GM12878 (cell line): ENCODE measurements at regions not wholly inside any gene's neighbourhood (a gene's known extent, or its start where the extent isn't known, plus 50 kb on each side); places are given as distances from the start of the nearest gene placed in this dataset.

Experiments used
- ATAC-seq: fragments of 200-7000 bp; cut with Tn5 transposase; 3 replicates; pipeline ENCODE4 v1.9.1; 2020; ENCODE audit warnings: mild to moderate bottlenecking, moderate library complexity
- BruUV-seq: library from RNA; stranded (reverse); fragments of 400-500 nt; replicated peaks from 2 replicates; lab custom pipeline; 2021; lab: Mats Ljungman, UMichigan
- CTCF ChIA-PET: fragments of 300-600 bp; sonication (Branson Sonifier 250); formaldehyde crosslinking; extraction: SDS; loops from one replicate; lab custom pipeline; 2021; ENCODE audit warnings: inconsistent platforms; lab: Yijun Ruan, JAX
- POLR2A ChIA-PET: fragments of 350-600 bp; formaldehyde crosslinking; extraction: SDS; loops from one replicate; lab custom pipeline; 2021; ENCODE audit warnings: inconsistent platforms; lab: Charles Lee
- RAD21 ChIA-PET: fragments of 300-600 bp; sonication (Branson Sonifier 250); formaldehyde crosslinking; loops from one replicate; lab custom pipeline; 2023; ENCODE audit warnings: antibody characterized with exemption; ENCODE audit not compliant: unreplicated experiment; lab: Charles Lee
- SMC1A ChIA-PET: fragments of 300-600 bp; sonication (Branson Sonifier 250); formaldehyde crosslinking; loops from one replicate; lab custom pipeline; 2023; ENCODE audit not compliant: unreplicated experiment, uncharacterized antibody; lab: Charles Lee
- DNase-seq: peaks from one replicate; pipeline ENCODE4 v3.0.0-alpha.2; 2011; ENCODE audit warnings: low read depth, low spot score
- FAIRE-seq: peaks from 3 replicates; lab custom pipeline; 2011; peaks lifted over from hg19 to GRCh38; lab: Jason Lieb, UNC
- H2AFZ ChIP-seq: 2 replicates; pipeline ENCODE4 v1.6.0; 2011; ENCODE audit warnings: low read depth, low read length, control low read depth; ENCODE audit not compliant: control insufficient read depth
- H3K27ac ChIP-seq: 2 replicates; pipeline ENCODE4 v1.5.1; 2011; ENCODE audit warnings: control low read depth; ENCODE audit not compliant: control insufficient read depth, insufficient read depth
- H3K27me3 ChIP-seq, 2 experiments: replicated peaks in 1 of 2; 2 replicates each; pipeline versions ENCODE4 v1.6.0 to v1.6.1; 2011; ENCODE audit warnings: low read length in 1 of 2; ENCODE audit not compliant: control insufficient read depth in 2 of 2, insufficient read depth in 2 of 2
- H3K36me3 ChIP-seq, 2 experiments: 2 replicates each; pipeline ENCODE4 v1.5.1; 2011; ENCODE audit warnings: low read length in 1 of 2; ENCODE audit not compliant: control insufficient read depth in 2 of 2, insufficient read depth in 2 of 2
- H3K4me1 ChIP-seq: 2 replicates; pipeline ENCODE4 v1.6.1; 2011; ENCODE audit warnings: mild to moderate bottlenecking, low read length, moderate library complexity, mixed read lengths; ENCODE audit not compliant: control insufficient read depth, insufficient read depth
- H3K4me2 ChIP-seq: 2 replicates; pipeline ENCODE4 v1.6.0; 2011; ENCODE audit warnings: control low read depth; ENCODE audit not compliant: control insufficient read depth, insufficient read depth
- H3K4me3 ChIP-seq: fragments of 200-600 bp; sonication (generic); 2 replicates; pipeline ENCODE4 v1.5.1; 2016
- H3K79me2 ChIP-seq: 2 replicates; pipeline ENCODE4 v1.6.0; 2011; ENCODE audit warnings: low read length; ENCODE audit not compliant: control insufficient read depth, insufficient read depth
- H3K9ac ChIP-seq: 2 replicates; pipeline ENCODE4 v1.8.0; 2011; ENCODE audit warnings: low read length, control low read depth, mixed read lengths; ENCODE audit not compliant: control insufficient read depth, insufficient read depth
- H3K9me3 ChIP-seq: replicated peaks from 3 replicates; pipeline ENCODE4 v1.5.1; 2011; ENCODE audit warnings: mild to moderate bottlenecking, low read length; ENCODE audit not compliant: control insufficient read depth, insufficient read depth
- H4K20me1 ChIP-seq: 2 replicates; pipeline ENCODE4 v1.6.0; 2011; ENCODE audit not compliant: control insufficient read depth, insufficient read depth
- ASH2L ChIP-seq: fragments of 300-600, 200-600 bp; sonication (generic); IDR thresholded peaks from 2 replicates; pipeline ENCODE4 v1.6.1; 2017; ENCODE audit warnings: low read depth, mild to moderate bottlenecking, borderline replicate concordance
- CBX3 ChIP-seq: fragments of 200-600 bp; sonication (generic); IDR thresholded peaks from 2 replicates; pipeline ENCODE4 v1.6.1; 2016; ENCODE audit warnings: low read depth, borderline replicate concordance
- CEBPZ ChIP-seq: fragments of 150-350 bp; IDR thresholded peaks from 2 replicates; pipeline ENCODE4 v1.6.1; 2016; ENCODE audit warnings: low read depth, low read length
- DPF2 ChIP-seq: fragments of 450-650 bp; IDR thresholded peaks from 2 replicates; pipeline ENCODE4 v1.6.1; 2017; ENCODE audit warnings: mild to moderate bottlenecking
- ETV6 ChIP-seq, 2 experiments: fragments of 450-650 bp in 1 of 2; IDR thresholded peaks in 1 of 2; conservative IDR thresholded peaks in 1 of 2; 2 replicates each; pipeline ENCODE4 v1.6.1; 2014; ENCODE audit warnings: antibody characterized with exemption in 1 of 2, borderline replicate concordance in 1 of 2, low read depth in 1 of 2, mild to moderate bottlenecking in 1 of 2, moderate library complexity in 1 of 2
- FOXK2 ChIP-seq: fragments of 450-650 bp; IDR thresholded peaks from 2 replicates; pipeline ENCODE4 v1.6.1; 2017; ENCODE audit warnings: mild to moderate bottlenecking, moderate library complexity
- FOXM1 ChIP-seq: IDR thresholded peaks from 2 replicates; pipeline ENCODE4 v1.6.1; 2012; ENCODE audit warnings: low read depth, mild to moderate bottlenecking, inconsistent platforms, low read length, moderate library complexity
- NR2C1 ChIP-seq: fragments of 450-650 bp; IDR thresholded peaks from 2 replicates; pipeline ENCODE4 v1.6.1; 2017; ENCODE audit warnings: antibody characterized with exemption, mild to moderate bottlenecking, moderate library complexity
- PKNOX1 ChIP-seq: fragments of 450-650 bp; IDR thresholded peaks from 2 replicates; pipeline ENCODE4 v1.6.1; 2016; ENCODE audit warnings: mild to moderate bottlenecking
- RELA ChIP-seq: fragments of 450-650 bp; IDR thresholded peaks from 2 replicates; pipeline ENCODE4 v1.8.0; 2014; ENCODE audit warnings: borderline replicate concordance; ENCODE audit not compliant: partially characterized antibody
- RELB ChIP-seq: fragments of 450-650 bp; IDR thresholded peaks from 2 replicates; pipeline ENCODE4 v1.6.1; 2017; ENCODE audit warnings: low read depth, mild to moderate bottlenecking, moderate library complexity
- SMAD1 ChIP-seq: fragments of 450-650 bp; IDR thresholded peaks from 2 replicates; pipeline ENCODE4 v1.6.1; 2018; ENCODE audit warnings: mild to moderate bottlenecking, low read depth; ENCODE audit not compliant: partially characterized antibody
- TCF3 ChIP-seq: IDR thresholded peaks from 2 replicates; pipeline ENCODE4 v1.6.1; 2012; ENCODE audit warnings: low read depth, mild to moderate bottlenecking, low read length, borderline replicate concordance; ENCODE audit not compliant: insufficient read depth
- ZNF24 ChIP-seq: fragments of 450-650 bp; IDR thresholded peaks from 2 replicates; pipeline ENCODE4 v1.6.1; 2017; ENCODE audit warnings: antibody characterized with exemption, mild to moderate bottlenecking
- WGBS: methylation state at CpG from one replicate; pipeline ENCODE4 v1.1.6; 2016; ENCODE audit warnings: low lambda C conversion rate; ENCODE audit not compliant: insufficient replicate concordance, insufficient coverage; ENCODE audit errors: missing lambda C conversion rate; 5-methylcytosine and 5-hydroxymethylcytosine counted together
- in situ Hi-C: fragments of 300-500 bp; cut with MboI; formaldehyde crosslinking; loops from 9 replicates; pipeline ENCODE4 v1.14.3; 2018; ENCODE audit warnings: mixed read lengths
- intact Hi-C: fragments of 100-400 bp; cut with micrococcal nuclease; formaldehyde crosslinking; loops from one replicate; pipeline ENCODE4 v1.14.2; 2022; ENCODE audit not compliant: unreplicated experiment
- TF ChIP-seq, protein P1 (sequence below): IDR thresholded peaks from 2 replicates; pipeline ENCODE4 v1.6.1; 2012; ENCODE audit warnings: low read depth, low read length, improper control_type of control experiment

- TF ChIP-seq CEBPZ (no peak), ASH2L (no peak)
Measured at GRCh38 chr10:4545062-4545461, 280.9 kb upstream of the AKR1E2 start (continued).

DNA sequence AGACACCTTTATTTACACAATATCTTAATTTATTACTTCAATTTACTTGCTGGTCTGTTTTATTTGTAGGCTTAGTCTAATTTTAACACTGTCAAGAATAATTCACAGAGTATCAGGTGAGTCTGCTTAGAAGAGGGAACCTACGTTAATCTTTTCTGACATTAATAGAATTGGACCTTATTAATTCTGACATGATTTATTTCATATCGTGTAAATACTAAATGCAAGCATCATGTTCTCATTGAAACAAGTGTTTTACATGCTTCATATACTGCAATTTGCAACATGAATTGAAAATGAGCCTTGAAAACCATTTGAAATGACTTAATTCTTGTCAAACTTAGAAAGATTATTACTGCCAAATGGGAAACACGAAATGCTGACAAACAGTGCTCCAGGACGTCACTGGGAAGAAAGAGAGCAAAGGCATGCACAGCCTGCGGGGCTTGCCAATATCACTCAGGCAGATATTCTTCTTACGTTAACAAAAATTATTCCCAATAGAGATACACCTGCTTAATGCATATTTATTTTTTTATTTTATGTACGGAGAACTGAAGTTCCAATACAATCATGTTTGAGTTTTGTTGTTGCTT, 282.0 kb upstream of the AKR1E2 start:
- WGBS: 52% methylated on average over 7 of the region's 7 CpGs
- POLR2A ChIA-PET: no interaction called here
- TF ChIP-seq, protein P1, sequence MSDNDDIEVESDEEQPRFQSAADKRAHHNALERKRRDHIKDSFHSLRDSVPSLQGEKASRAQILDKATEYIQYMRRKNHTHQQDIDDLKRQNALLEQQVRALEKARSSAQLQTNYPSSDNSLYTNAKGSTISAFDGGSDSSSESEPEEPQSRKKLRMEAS: no peak
- no peak for TF ChIP-seq SMAD1
- TF ChIP-seq ASH2L: no peak
- TF ChIP-seq NR2C1: no peak
- TF ChIP-seq FOXM1: no peak
- no peak for TF ChIP-seq PKNOX1
- TF ChIP-seq DPF2: no peak
- no peak for TF ChIP-seq FOXK2
- TF ChIP-seq TCF3: no peak
- no peak for TF ChIP-seq CBX3
- TF ChIP-seq ETV6 (conservative IDR thresholded peaks at IDR 0.05 in 1 of 2, IDR thresholded peaks at IDR 0.05 in 1 of 2; ENCODE audit: borderline replicate concordance in 1 of 2, low read depth in 1 of 2): no peak
- TF ChIP-seq RELB: no peak
- TF ChIP-seq RELA: no peak
- no peak for TF ChIP-seq ZNF24

More for the DNA sequence above, 282.0 kb upstream of the AKR1E2 start:
- no peaks in the 10 kb centered on the region for H3K4me1 ChIP-seq
- no peak overlapping the region for H3K4me3 ChIP-seq
- ChIA-PET SMC1A (no interaction called here), CTCF (no interaction called here), RAD21 (no interaction called here)
- H3K4me2 ChIP-seq: no peak overlapping the region
- no TSS peak for BruUV-seq
- no peaks in the 10 kb centered on the region for H3K27me3 ChIP-seq
- no peaks in the 10 kb centered on the region for H3K9me3 ChIP-seq
- DNase-seq (no peak), FAIRE-seq (no peak), ATAC-seq (no peak)
- H2AFZ ChIP-seq: no peak overlapping the region
- no peaks in the 10 kb centered on the region for H3K79me2 ChIP-seq
- no peak overlapping the region for H3K9ac ChIP-seq
- no peak overlapping the region for H3K27ac ChIP-seq
- no peaks in the 10 kb centered on the region for H3K36me3 ChIP-seq
- in situ Hi-C loops: no loop called here
- intact Hi-C loops: no loop called here
- no peaks in the 10 kb centered on the region for H4K20me1 ChIP-seq
